Stimulated activated CD4-positive, alpha-beta T cell treated with anti-CD3 and anti-CD28 coated beads, TNF-alpha, amount 100 ng/mL, for 4 hours (primary cell): ENCODE measurements at regions not wholly inside any gene's neighbourhood (a gene's known extent, or its start where the extent isn't known, plus 50 kb on each side); places are given as distances from the start of the nearest gene placed in this dataset.

Experiments used
- DNase-seq, 3 experiments: peaks; one replicate each; pipeline ENCODE4 v3.0.0-alpha.2; 2020; ENCODE audit warnings: low read depth in 3 of 3

GRCh38 chr15:31510057-31510456, 183.4 kb downstream of the KLF13 start:
- no peak for DNase-seq

- DNase-seq = peak in 2 of 3 experiments; percentile 21 to 34
Measured at GRCh38 chr15:31511707-31512310, 185.2 kb downstream of the KLF13 start.

- no peak for DNase-seq
Measured at GRCh38 chr15:31513178-31513577, 186.5 kb downstream of the KLF13 start.

GRCh38 chr15:31516440-31516839, 189.8 kb downstream of the KLF13 start:
- no peak for DNase-seq

DNA sequence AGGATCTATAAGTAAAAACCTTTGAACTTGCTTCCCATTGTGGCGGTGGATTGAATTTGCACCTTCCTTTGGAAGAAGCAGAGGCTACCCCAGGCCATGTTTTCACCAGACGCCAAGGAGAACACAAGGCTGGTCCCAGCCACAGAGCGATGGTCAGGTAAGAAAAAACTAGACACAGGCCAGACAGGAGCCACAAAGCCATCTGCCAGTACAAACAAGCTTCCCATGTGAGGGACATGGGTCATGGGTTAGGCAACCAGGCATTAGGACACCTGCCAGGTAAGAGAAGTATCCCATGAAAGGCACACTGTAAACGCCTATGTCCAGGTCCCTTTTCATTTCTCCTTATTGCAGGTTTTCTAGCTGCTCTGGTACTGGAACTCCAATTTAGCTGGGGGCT, 190.2 kb downstream of the KLF13 start:
- DNase-seq = no peak

DNA sequence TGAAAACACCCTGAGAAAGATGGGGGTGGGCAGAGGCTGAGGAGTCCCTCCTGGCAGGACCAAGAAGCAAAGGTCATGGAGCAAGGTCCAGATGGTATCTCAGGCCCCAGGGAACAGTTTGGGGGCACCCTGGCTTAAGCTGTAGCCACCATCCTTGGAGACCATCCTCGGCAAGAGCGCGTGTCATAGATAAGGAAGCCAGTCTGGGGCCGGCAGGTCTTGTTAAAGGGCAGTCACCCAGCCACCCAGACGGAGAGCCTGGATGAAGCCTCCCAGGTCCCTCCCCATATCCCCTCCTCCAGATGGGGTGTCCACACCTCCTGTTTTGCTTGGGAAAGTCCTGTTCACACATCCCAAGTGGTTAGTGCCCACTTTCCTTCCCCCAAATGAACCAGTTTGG, 191.1 kb downstream of the KLF13 start:
- no peak for DNase-seq

DNA sequence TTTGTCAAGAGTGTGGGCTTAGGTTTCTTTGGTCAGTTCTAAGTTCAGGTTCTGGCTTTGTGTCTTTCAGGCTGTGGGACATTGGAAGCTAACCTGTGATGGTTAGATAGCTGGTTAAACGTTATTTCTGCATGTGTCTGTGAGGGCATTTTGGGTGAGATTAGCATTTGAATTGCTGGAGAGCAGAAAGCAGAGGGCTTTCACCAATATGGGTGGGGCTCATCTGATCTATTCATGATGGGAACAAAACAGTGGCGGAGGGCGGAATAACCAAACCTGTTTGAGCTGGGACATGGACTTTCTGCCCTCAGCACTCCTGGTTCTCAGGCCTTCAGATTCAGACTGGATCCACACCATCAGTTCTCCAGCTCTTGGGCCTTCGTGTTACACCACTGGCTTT, 195.4 kb downstream of the KLF13 start:
- no peak for DNase-seq

- DNase-seq = no peak
Measured at GRCh38 chr15:31523027-31523654, 196.5 kb downstream of the KLF13 start.

DNA sequence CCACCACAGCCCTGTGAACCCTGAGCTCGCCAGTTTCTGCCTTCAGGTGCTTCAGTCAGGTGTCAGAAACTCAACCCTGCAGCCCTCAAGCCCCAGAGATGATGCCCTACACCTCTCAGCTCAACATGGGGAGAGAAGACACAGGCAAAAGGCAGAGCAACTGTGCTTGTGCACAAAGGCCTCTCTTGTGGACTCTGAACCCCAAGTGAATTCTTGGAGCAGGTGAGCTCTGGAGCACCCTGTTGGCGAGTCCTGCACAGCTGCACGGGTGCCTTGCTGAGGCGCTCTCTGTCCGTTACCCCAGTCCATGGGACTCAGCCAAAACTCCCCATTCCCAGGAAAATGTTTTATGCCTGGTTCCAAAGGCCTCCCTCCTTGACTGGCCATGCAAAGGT, 197.0 kb downstream of the KLF13 start:
- no peak for DNase-seq

- no peak for DNase-seq
Measured at GRCh38 chr15:31525185-31525695, 198.6 kb downstream of the KLF13 start.

- no peak for DNase-seq
Measured at GRCh38 chr15:31525988-31526665, 199.5 kb downstream of the KLF13 start.

GRCh38 chr15:31526916-31527690, 200.5 kb downstream of the KLF13 start:
- DNase-seq = no peak

DNA sequence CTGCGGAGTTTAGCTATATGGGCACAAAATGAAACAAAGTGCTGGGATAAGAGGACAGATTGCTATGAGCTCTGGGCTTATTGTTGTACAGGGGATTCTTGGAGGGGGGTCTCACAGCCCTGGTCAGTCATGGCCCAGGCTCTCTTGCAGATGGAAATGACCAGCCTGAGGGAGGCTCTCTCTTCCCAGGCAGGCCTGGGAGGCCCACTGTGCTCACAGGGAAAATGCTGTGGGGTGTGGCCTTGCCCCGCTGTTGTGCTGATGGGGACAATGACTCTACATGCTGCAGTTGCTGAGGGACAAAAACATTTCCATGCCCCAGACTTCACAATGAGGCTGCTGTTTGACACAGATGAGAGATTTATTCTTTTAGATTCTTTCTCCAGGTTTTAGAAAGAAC, 202.2 kb downstream of the KLF13 start:
- DNase-seq = no peak

- no peak for DNase-seq
Measured at GRCh38 chr15:31537770-31538592, 211.3 kb downstream of the KLF13 start.

DNA sequence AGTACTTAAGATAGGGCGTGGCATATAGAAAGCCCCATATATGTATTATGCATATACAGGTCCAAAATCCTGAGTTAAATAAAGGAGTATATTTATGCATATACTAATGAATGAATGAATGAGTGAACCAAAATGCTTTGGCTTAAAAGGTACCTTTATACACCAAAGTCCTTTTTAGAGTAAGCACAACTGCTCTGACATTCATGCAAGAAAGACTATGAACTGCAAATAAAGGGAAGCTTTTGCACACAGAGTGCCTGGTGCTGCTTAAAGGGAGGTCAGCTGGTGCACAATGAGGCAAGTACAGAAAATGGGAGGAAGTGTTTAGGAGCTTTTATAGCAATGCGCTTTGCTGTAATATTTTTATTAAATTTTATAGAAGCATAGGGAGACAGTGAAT, 214.0 kb downstream of the KLF13 start:
- DNase-seq = no peak

- DNase-seq = no peak
Measured at GRCh38 chr15:31544361-31544760, 217.7 kb downstream of the KLF13 start.

- no peak for DNase-seq
Measured at GRCh38 chr15:31545257-31545656, 218.6 kb downstream of the KLF13 start.

DNA sequence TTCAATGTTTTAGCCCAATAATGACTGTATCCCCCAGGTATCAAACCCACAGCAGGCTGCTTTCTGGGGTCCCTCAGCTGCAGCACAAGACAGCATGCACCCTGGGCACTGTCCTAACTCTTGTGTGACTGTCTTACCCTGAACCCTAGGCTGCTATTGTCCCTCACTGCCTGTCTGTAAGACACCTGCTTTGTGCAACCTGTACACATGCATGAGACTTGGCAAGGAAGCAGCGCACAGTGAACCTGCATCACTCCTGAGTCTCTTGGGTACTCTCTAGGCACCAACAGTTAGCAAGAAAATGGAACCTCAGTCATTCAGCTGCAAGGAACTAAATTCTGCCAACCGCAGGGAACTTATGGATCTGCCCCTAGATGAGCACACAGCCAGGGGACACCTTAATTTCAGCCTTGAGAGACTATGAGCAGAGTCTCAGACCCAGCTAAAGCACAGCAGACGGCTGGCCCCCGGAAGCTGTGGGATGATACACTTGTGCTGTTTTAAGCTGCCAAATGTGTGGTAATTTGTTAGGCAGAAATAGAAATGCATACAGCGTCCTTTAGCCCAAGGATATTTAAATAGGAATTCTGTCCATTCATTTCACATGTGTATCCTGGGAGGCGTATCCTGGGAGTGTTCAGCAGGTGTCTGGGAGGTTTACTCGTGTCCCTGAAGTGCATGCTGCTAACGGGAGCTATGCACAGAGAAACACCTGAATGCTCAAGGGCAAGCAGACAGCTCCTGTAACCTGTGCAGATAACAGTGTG, 223.8 kb downstream of the KLF13 start:
- no peak for DNase-seq

GRCh38 chr15:31551323-31551722, 224.7 kb downstream of the KLF13 start:
- no peak for DNase-seq

DNA sequence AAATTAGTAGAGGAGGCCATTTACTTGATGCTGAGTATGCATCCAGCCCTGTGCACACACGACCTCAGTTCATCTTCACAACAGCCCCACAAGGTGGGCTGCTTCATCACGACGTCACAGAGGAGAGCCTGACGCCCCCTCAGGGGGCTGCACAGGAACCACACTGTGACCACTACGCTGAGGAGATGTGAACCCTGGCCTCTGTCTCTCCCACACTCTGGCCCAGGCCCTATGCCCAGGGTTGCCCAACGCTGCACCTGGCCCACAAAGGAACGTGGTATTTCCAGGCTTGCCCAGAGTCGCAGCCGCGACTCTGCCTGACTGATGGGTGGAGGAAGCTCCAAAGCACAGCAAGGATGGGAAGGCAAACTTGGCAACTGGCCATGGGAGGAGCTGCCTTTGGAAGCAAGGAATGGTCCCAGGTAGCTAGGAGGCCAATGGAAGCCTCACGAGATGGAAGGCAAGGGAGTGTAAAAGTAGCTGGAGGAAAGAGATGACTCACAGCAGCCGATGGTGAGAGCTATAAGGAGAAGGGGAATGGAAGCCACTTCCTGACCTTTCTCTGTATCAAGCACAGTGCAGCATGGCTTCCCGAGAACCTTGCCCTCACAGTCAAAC, 226.0 kb downstream of the KLF13 start:
- DNase-seq = no peak
